ENCODE measurements at regions not wholly inside any gene's neighbourhood (a gene's known extent, or its start where the extent isn't known, plus 50 kb on each side); places are given as distances from the start of the nearest gene placed in this dataset.
"Not testable (repeated sequence)": the region's sequence is repeated elsewhere in the genome, so short reads cannot be mapped to it uniquely, and the experiment has no call there.

GRCh38 chr10:84965468-84965867 lies 637.1 kb downstream of the CCSER2 start:
- no peak overlapping the region for H3K9ac ChIP-seq (ENCODE audit: low read length)
- H3K4me1 ChIP-seq (ENCODE audit: control insufficient read depth, insufficient read depth, low read length) = no peaks in the 10 kb centered on the region
- H3K27ac ChIP-seq (ENCODE audit: low read depth, low read length) = no peak overlapping the region
- no peaks in the 10 kb centered on the region for H3K27me3 ChIP-seq (ENCODE audit: control insufficient read depth, insufficient read depth, low read length)
- H3K9me3 ChIP-seq (ENCODE audit: control insufficient read depth, insufficient read depth, low read depth, low read length) = no peaks in the 10 kb centered on the region
- H3K36me3 ChIP-seq (ENCODE audit: control insufficient read depth, insufficient read depth, low read length) = no peaks in the 10 kb centered on the region
- H3K4me3 ChIP-seq (ENCODE audit: low read depth, low read length) = no peak overlapping the region

GRCh38 chr10:84966708-84967441 lies 638.5 kb downstream of the CCSER2 start:
- Histone ChIP-seq H3K4me1 (ENCODE audit: control insufficient read depth, insufficient read depth, low read length) (no peaks in the 10 kb centered on the region), H3K9me3 (ENCODE audit: control insufficient read depth, insufficient read depth, low read depth, low read length) (peaks cover 5% of the 10 kb centered on the region), H3K36me3 (ENCODE audit: control insufficient read depth, insufficient read depth, low read length) (no peaks in the 10 kb centered on the region), H3K4me3 (ENCODE audit: low read depth, low read length) (no peak overlapping the region), H3K27ac (ENCODE audit: low read depth, low read length) (no peak overlapping the region), H3K9ac (ENCODE audit: low read length) (no peak overlapping the region), H3K27me3 (ENCODE audit: control insufficient read depth, insufficient read depth, low read length) (no peaks in the 10 kb centered on the region)

- not testable (repeated sequence) for H3K27ac ChIP-seq (ENCODE audit: low read depth, low read length); H3K9ac ChIP-seq (ENCODE audit: low read length); H3K27me3 ChIP-seq (ENCODE audit: control insufficient read depth, insufficient read depth, low read length); H3K4me1 ChIP-seq (ENCODE audit: control insufficient read depth, insufficient read depth, low read length); H3K36me3 ChIP-seq (ENCODE audit: control insufficient read depth, insufficient read depth, low read length); H3K4me3 ChIP-seq (ENCODE audit: low read depth, low read length)
- H3K9me3 ChIP-seq (ENCODE audit: control insufficient read depth, insufficient read depth, low read depth, low read length) = peaks cover 12% of the 10 kb centered on the region
Observed at GRCh38 chr10:84969297-84969696, 640.9 kb downstream of the CCSER2 start.

- H3K9me3 ChIP-seq (ENCODE audit: control insufficient read depth, insufficient read depth, low read depth, low read length) = no peaks in the 10 kb centered on the region
- no peak overlapping the region for H3K4me3 ChIP-seq (ENCODE audit: low read depth, low read length)
Observed at GRCh38 chr10:84987039-84987438, 658.6 kb downstream of the CCSER2 start.

GRCh38 chr10:84988011-84988410 lies 659.6 kb downstream of the CCSER2 start:
- Histone ChIP-seq H3K4me1 (ENCODE audit: control insufficient read depth, insufficient read depth, low read length) (peaks cover 8% of the 10 kb centered on the region), H3K9ac (ENCODE audit: low read length) (no peak overlapping the region), H3K4me3 (ENCODE audit: low read depth, low read length) (no peak overlapping the region), H3K27me3 (ENCODE audit: control insufficient read depth, insufficient read depth, low read length) (no peaks in the 10 kb centered on the region), H3K27ac (ENCODE audit: low read depth, low read length) (no peak overlapping the region), H3K9me3 (ENCODE audit: control insufficient read depth, insufficient read depth, low read depth, low read length) (no peaks in the 10 kb centered on the region), H3K36me3 (ENCODE audit: control insufficient read depth, insufficient read depth, low read length) (no peaks in the 10 kb centered on the region)

More at GRCh38 chr10:84987039-84987438, 658.6 kb downstream of the CCSER2 start:
- Histone ChIP-seq H3K27me3 (ENCODE audit: control insufficient read depth, insufficient read depth, low read length) (no peaks in the 10 kb centered on the region), H3K4me1 (ENCODE audit: control insufficient read depth, insufficient read depth, low read length) (peaks cover 8% of the 10 kb centered on the region), H3K36me3 (ENCODE audit: control insufficient read depth, insufficient read depth, low read length) (no peaks in the 10 kb centered on the region), H3K27ac (ENCODE audit: low read depth, low read length) (no peak overlapping the region), H3K9ac (ENCODE audit: low read length) (no peak overlapping the region)

GRCh38 chr10:84990713-84991112 lies 662.3 kb downstream of the CCSER2 start:
- Histone ChIP-seq H3K27me3 (ENCODE audit: control insufficient read depth, insufficient read depth, low read length) (no peaks in the 10 kb centered on the region), H3K4me1 (ENCODE audit: control insufficient read depth, insufficient read depth, low read length) (peaks cover 8% of the 10 kb centered on the region), H3K36me3 (ENCODE audit: control insufficient read depth, insufficient read depth, low read length) (no peaks in the 10 kb centered on the region), H3K4me3 (ENCODE audit: low read depth, low read length) (no peak overlapping the region), H3K27ac (ENCODE audit: low read depth, low read length) (no peak overlapping the region), H3K9me3 (ENCODE audit: control insufficient read depth, insufficient read depth, low read depth, low read length) (0 out of 2 replicates have a peak, but pooled peaks cover 2% of the 10 kb centered on the region), H3K9ac (ENCODE audit: low read length) (no peak overlapping the region)

GRCh38 chr10:84991301-84991700 lies 662.9 kb downstream of the CCSER2 start:
- H3K36me3 ChIP-seq (ENCODE audit: control insufficient read depth, insufficient read depth, low read length) = no peaks in the 10 kb centered on the region
- H3K4me1 ChIP-seq (ENCODE audit: control insufficient read depth, insufficient read depth, low read length) = peaks cover 8% of the 10 kb centered on the region
- H3K27ac ChIP-seq (ENCODE audit: low read depth, low read length) = no peak overlapping the region
- 0 out of 2 replicates have a peak, but pooled peaks cover 2% of the 10 kb centered on the region for H3K9me3 ChIP-seq (ENCODE audit: control insufficient read depth, insufficient read depth, low read depth, low read length)
- no peak overlapping the region for H3K4me3 ChIP-seq (ENCODE audit: low read depth, low read length)
- H3K27me3 ChIP-seq (ENCODE audit: control insufficient read depth, insufficient read depth, low read length) = no peaks in the 10 kb centered on the region
- no peak overlapping the region for H3K9ac ChIP-seq (ENCODE audit: low read length)

- Histone ChIP-seq H3K27me3 (ENCODE audit: control insufficient read depth, insufficient read depth, low read length) (no peaks in the 10 kb centered on the region), H3K4me1 (ENCODE audit: control insufficient read depth, insufficient read depth, low read length) (peaks cover 8% of the 10 kb centered on the region), H3K4me3 (ENCODE audit: low read depth, low read length) (no peak overlapping the region), H3K27ac (ENCODE audit: low read depth, low read length) (no peak overlapping the region), H3K9me3 (ENCODE audit: control insufficient read depth, insufficient read depth, low read depth, low read length) (0 out of 2 replicates have a peak, but pooled peaks cover 2% of the 10 kb centered on the region), H3K36me3 (ENCODE audit: control insufficient read depth, insufficient read depth, low read length) (no peaks in the 10 kb centered on the region), H3K9ac (ENCODE audit: low read length) (no peak overlapping the region)
Observed at GRCh38 chr10:84993251-84994035, 665.1 kb downstream of the CCSER2 start.

- Histone ChIP-seq H3K27ac (ENCODE audit: low read depth, low read length) (no peak overlapping the region), H3K36me3 (ENCODE audit: control insufficient read depth, insufficient read depth, low read length) (no peaks in the 10 kb centered on the region), H3K9me3 (ENCODE audit: control insufficient read depth, insufficient read depth, low read depth, low read length) (0 out of 2 replicates have a peak, but pooled peaks cover 2% of the 10 kb centered on the region), H3K4me3 (ENCODE audit: low read depth, low read length) (no peak overlapping the region), H3K4me1 (ENCODE audit: control insufficient read depth, insufficient read depth, low read length) (peaks cover 8% of the 10 kb centered on the region), H3K27me3 (ENCODE audit: control insufficient read depth, insufficient read depth, low read length) (no peaks in the 10 kb centered on the region), H3K9ac (ENCODE audit: low read length) (no peak overlapping the region)
Observed at GRCh38 chr10:84994722-84995121, 666.3 kb downstream of the CCSER2 start.

- no peak overlapping the region for H3K27ac ChIP-seq (ENCODE audit: low read depth, low read length)
- H3K9ac ChIP-seq (ENCODE audit: low read length) = no peak overlapping the region
- H3K9me3 ChIP-seq (ENCODE audit: control insufficient read depth, insufficient read depth, low read depth, low read length) = 0 out of 2 replicates have a peak, but pooled peaks cover 2% of the 10 kb centered on the region
- H3K4me1 ChIP-seq (ENCODE audit: control insufficient read depth, insufficient read depth, low read length) = no peaks in the 10 kb centered on the region
- H3K36me3 ChIP-seq (ENCODE audit: control insufficient read depth, insufficient read depth, low read length) = no peaks in the 10 kb centered on the region
- H3K27me3 ChIP-seq (ENCODE audit: control insufficient read depth, insufficient read depth, low read length) = no peaks in the 10 kb centered on the region
- no peak overlapping the region for H3K4me3 ChIP-seq (ENCODE audit: low read depth, low read length)
Observed at GRCh38 chr10:84996580-84996979, 668.2 kb downstream of the CCSER2 start.

- no peaks in the 10 kb centered on the region for H3K4me1 ChIP-seq (ENCODE audit: control insufficient read depth, insufficient read depth, low read length)
- H3K4me3 ChIP-seq (ENCODE audit: low read depth, low read length) = no peak overlapping the region
- no peak overlapping the region for H3K9ac ChIP-seq (ENCODE audit: low read length)
- H3K9me3 ChIP-seq (ENCODE audit: control insufficient read depth, insufficient read depth, low read depth, low read length) = 0 out of 2 replicates have a peak, but pooled peaks cover 2% of the 10 kb centered on the region
- no peak overlapping the region for H3K27ac ChIP-seq (ENCODE audit: low read depth, low read length)
- no peaks in the 10 kb centered on the region for H3K27me3 ChIP-seq (ENCODE audit: control insufficient read depth, insufficient read depth, low read length)
- no peaks in the 10 kb centered on the region for H3K36me3 ChIP-seq (ENCODE audit: control insufficient read depth, insufficient read depth, low read length)
Observed at GRCh38 chr10:84997870-84998269, 669.5 kb downstream of the CCSER2 start.

Data from HUES6 (cell line).